Astrocyte (in vitro differentiated cells and primary cell): ENCODE measurements at regions not wholly inside any gene's neighbourhood (a gene's known extent, or its start where the extent isn't known, plus 50 kb on each side); places are given as distances from the start of the nearest gene placed in this dataset.
"Not testable (repeated sequence)": the region's sequence is repeated elsewhere in the genome, so short reads cannot be mapped to it uniquely, and the experiment has no call there.

Experiments used
- DNase-seq: peaks from one replicate; pipeline ENCODE4 v3.0.0-alpha.2; 2010; ENCODE audit warnings: low read depth
- FAIRE-seq: peaks from 2 replicates; lab custom pipeline; 2011; peaks lifted over from hg19 to GRCh38; lab: Jason Lieb, UNC
- H2AFZ ChIP-seq: 2 replicates; pipeline ENCODE4 v1.6.0; 2012; ENCODE audit warnings: low read depth, low read length, inconsistent platforms
- H3K27ac ChIP-seq: 2 replicates; pipeline ENCODE4 v1.5.1; 2011; ENCODE audit warnings: low read depth, low read length, inconsistent platforms
- H3K27me3 ChIP-seq: 2 replicates; pipeline ENCODE4 v1.6.0; 2011; ENCODE audit warnings: low read length, inconsistent platforms; ENCODE audit not compliant: insufficient read depth
- H3K36me3 ChIP-seq: 2 replicates; pipeline ENCODE4 v1.5.1; 2011; ENCODE audit warnings: low read length, inconsistent platforms; ENCODE audit not compliant: insufficient read depth
- H3K4me1 ChIP-seq: 2 replicates; pipeline ENCODE4 v1.5.1; 2011; ENCODE audit warnings: low read length, inconsistent platforms; ENCODE audit not compliant: insufficient read depth
- H3K4me2 ChIP-seq: 2 replicates; pipeline ENCODE4 v1.6.0; 2012; ENCODE audit warnings: low read length, inconsistent platforms
- H3K4me3 ChIP-seq: 2 replicates; pipeline ENCODE4 v1.5.1; 2011; ENCODE audit warnings: low read depth, mild to moderate bottlenecking, low read length, inconsistent platforms; ENCODE audit not compliant: insufficient read depth
- H3K79me2 ChIP-seq: 2 replicates; pipeline ENCODE4 v1.6.0; 2012; ENCODE audit warnings: mild to moderate bottlenecking, low read length, inconsistent platforms; ENCODE audit not compliant: insufficient read depth
- H3K9ac ChIP-seq: 2 replicates; pipeline ENCODE4 v1.6.0; 2012; ENCODE audit warnings: mild to moderate bottlenecking, low read length, inconsistent platforms
- H3K9me3 ChIP-seq: 2 replicates; pipeline ENCODE4 v1.5.1; 2012; ENCODE audit warnings: low read depth, mild to moderate bottlenecking, low read length, inconsistent platforms; ENCODE audit not compliant: insufficient read depth
- H4K20me1 ChIP-seq: 2 replicates; pipeline ENCODE4 v1.6.0; 2012; ENCODE audit warnings: low read length, inconsistent platforms; ENCODE audit not compliant: insufficient read depth
- H3K27ac Mint-ChIP-seq: one replicate; pipeline ENCODE4 v1.8.0; 2021; ENCODE audit warnings: mild to moderate bottlenecking, mixed read lengths; ENCODE audit not compliant: unreplicated experiment
- H3K27me3 Mint-ChIP-seq: one replicate; pipeline ENCODE4 v1.8.0; 2021; ENCODE audit warnings: low read depth, mixed read lengths; ENCODE audit not compliant: unreplicated experiment
- H3K36me3 Mint-ChIP-seq: one replicate; pipeline ENCODE4 v1.8.0; 2021; ENCODE audit warnings: low read depth, mixed read lengths; ENCODE audit not compliant: unreplicated experiment
- H3K4me1 Mint-ChIP-seq: one replicate; pipeline ENCODE4 v1.8.0; 2021; ENCODE audit warnings: low read depth, mixed read lengths; ENCODE audit not compliant: unreplicated experiment
- H3K4me3 Mint-ChIP-seq: one replicate; pipeline ENCODE4 v1.8.0; 2021; ENCODE audit warnings: mild to moderate bottlenecking, moderate library complexity, mixed read lengths; ENCODE audit not compliant: unreplicated experiment
- H3K9me3 Mint-ChIP-seq: one replicate; pipeline ENCODE4 v1.8.0; 2021; ENCODE audit warnings: mild to moderate bottlenecking, mixed read lengths; ENCODE audit not compliant: unreplicated experiment
- CTCF ChIP-seq: IDR thresholded peaks from 2 replicates; pipeline ENCODE4 v1.5.1; 2011; ENCODE audit warnings: low read depth, mild to moderate bottlenecking, inconsistent platforms, low read length, moderate library complexity; ENCODE audit not compliant: insufficient read depth
- EZH2 ChIP-seq: IDR thresholded peaks from 2 replicates; pipeline ENCODE4 v1.6.1; 2012; ENCODE audit warnings: mild to moderate bottlenecking, low read length, inconsistent platforms; ENCODE audit not compliant: insufficient read depth

- H3K27me3 Mint-ChIP-seq, result no peaks in the 10 kb centered on the region
- no peak for FAIRE-seq
- TF ChIP-seq EZH2 (no peak), CTCF (no peak)
Measured at GRCh38 chr6:121731381-121731780, 295.9 kb downstream of the GJA1 start.

GRCh38 chr6:121732641-121733040 lies 297.2 kb downstream of the GJA1 start:
- Histone ChIP-seq H4K20me1 (no peaks in the 10 kb centered on the region), H3K4me2 (no peak overlapping the region), H3K9ac (no peak overlapping the region), H2AFZ (no peak overlapping the region), H3K9me3 (no peaks in the 10 kb centered on the region), H3K27ac (no peak overlapping the region), H3K4me1 (no peaks in the 10 kb centered on the region), H3K36me3 (no peaks in the 10 kb centered on the region), H3K27me3 (no peaks in the 10 kb centered on the region), H3K79me2 (no peaks in the 10 kb centered on the region), H3K4me3 (no peak overlapping the region)
- Mint-ChIP-seq H3K4me1 (no peaks in the 10 kb centered on the region), H3K27me3 (no peaks in the 10 kb centered on the region), H3K4me3 (no peak overlapping the region), H3K9me3 (peaks cover 11% of the 10 kb centered on the region), H3K36me3 (no peaks in the 10 kb centered on the region), H3K27ac (no peak overlapping the region)
- DNase-seq (peak; percentile 64), FAIRE-seq (no peak)
- no peak for TF ChIP-seq EZH2
- TF ChIP-seq CTCF, result no peak

More at GRCh38 chr6:121731381-121731780, 295.9 kb downstream of the GJA1 start:
- Histone ChIP-seq H3K9ac (no peak overlapping the region), H3K4me1 (no peaks in the 10 kb centered on the region), H3K36me3 (no peaks in the 10 kb centered on the region), H3K27ac (no peak overlapping the region), H2AFZ (no peak overlapping the region), H3K27me3 (no peaks in the 10 kb centered on the region), H3K9me3 (no peaks in the 10 kb centered on the region), H3K79me2 (no peaks in the 10 kb centered on the region), H4K20me1 (no peaks in the 10 kb centered on the region), H3K4me3 (no peak overlapping the region), H3K4me2 (no peak overlapping the region)
- no peak for DNase-seq
- peak overlapping the region; percentile 45 for H3K27ac Mint-ChIP-seq
- H3K9me3 Mint-ChIP-seq, result peaks cover 11% of the 10 kb centered on the region
- H3K4me3 Mint-ChIP-seq, result no peak overlapping the region
- H3K4me1 Mint-ChIP-seq, result peaks cover 2% of the 10 kb centered on the region
- H3K36me3 Mint-ChIP-seq, result no peaks in the 10 kb centered on the region

DNA sequence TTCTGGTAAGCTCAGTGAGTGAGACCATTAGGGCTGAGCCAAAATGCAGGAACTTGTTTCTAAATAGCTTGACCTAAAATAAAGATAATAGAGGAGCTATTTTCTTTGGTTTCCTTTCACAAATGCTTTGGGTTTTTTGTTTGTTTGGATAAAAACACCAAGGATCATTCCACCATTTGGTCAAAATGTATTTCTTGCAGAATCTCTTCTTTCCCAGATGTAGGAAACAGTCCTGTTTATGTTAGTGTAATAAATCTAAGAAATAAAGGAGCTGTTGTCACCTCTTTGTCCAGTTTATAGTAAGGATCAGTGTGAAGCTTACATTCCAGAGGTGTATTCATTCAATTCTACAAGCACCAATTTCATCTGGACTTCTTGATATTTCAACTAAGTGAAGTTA lies 297.8 kb downstream of the GJA1 start:
- no peaks in the 10 kb centered on the region for H3K9me3 ChIP-seq
- H3K79me2 ChIP-seq, result no peaks in the 10 kb centered on the region
- H3K27me3 Mint-ChIP-seq, result no peaks in the 10 kb centered on the region
- H3K36me3 Mint-ChIP-seq, result no peaks in the 10 kb centered on the region
- peaks cover 11% of the 10 kb centered on the region for H3K9me3 Mint-ChIP-seq
- no peaks in the 10 kb centered on the region for H3K4me1 Mint-ChIP-seq
- no peak overlapping the region for H3K4me3 ChIP-seq
- no peak overlapping the region for H3K4me2 ChIP-seq
- H3K27ac ChIP-seq, result no peak overlapping the region
- H3K4me3 Mint-ChIP-seq, result no peak overlapping the region
- no peaks in the 10 kb centered on the region for H3K27me3 ChIP-seq
- H3K27ac Mint-ChIP-seq, result no peak overlapping the region
- no peaks in the 10 kb centered on the region for H3K36me3 ChIP-seq
- no peak overlapping the region for H2AFZ ChIP-seq
- H3K9ac ChIP-seq, result no peak overlapping the region
- peak; percentile 20 for FAIRE-seq
- H4K20me1 ChIP-seq, result no peaks in the 10 kb centered on the region
- TF ChIP-seq CTCF, result no peak
- TF ChIP-seq EZH2, result no peak
- no peaks in the 10 kb centered on the region for H3K4me1 ChIP-seq
- peak; percentile 48 for DNase-seq

- not testable (repeated sequence) for H3K4me3 ChIP-seq, H4K20me1 ChIP-seq, H3K9ac ChIP-seq, H3K36me3 Mint-ChIP-seq, H3K27ac ChIP-seq, H3K27ac Mint-ChIP-seq, DNase-seq, H3K4me1 Mint-ChIP-seq, H3K9me3 Mint-ChIP-seq, H3K36me3 ChIP-seq, H3K4me2 ChIP-seq, H2AFZ ChIP-seq, FAIRE-seq, H3K27me3 ChIP-seq, H3K79me2 ChIP-seq, H3K9me3 ChIP-seq, H3K4me3 Mint-ChIP-seq, H3K4me1 ChIP-seq, H3K27me3 Mint-ChIP-seq
Measured at GRCh38 chr6:121740188-121740587, 304.7 kb downstream of the GJA1 start.
